Left ventricle myocardium superior (tissue), 1 donor: ENCODE measurements at regions not wholly inside any gene's neighbourhood (a gene's known extent, or its start where the extent isn't known, plus 50 kb on each side); places are given as distances from the start of the nearest gene placed in this dataset.

Experiments
- ATAC-seq: fragments of 200-7000 bp; cut with Tn5 transposase; one replicate; pipeline ENCODE4 v1.9.1; 2020; ENCODE audit warnings: mild to moderate bottlenecking, moderate library complexity
- DNase-seq: peaks from one replicate; pipeline ENCODE4 v3.0.0-alpha.2; 2020
- intact Hi-C: fragments of 100-400 bp; cut with micrococcal nuclease; formaldehyde crosslinking; loops from one replicate; pipeline ENCODE4 v1.11.0; 2022
- donor health status: DM: no; HTN: yes; CAD: no; lungs with severe emphysema.

- intact Hi-C loops: no loop called here
- DNase-seq (no peak), ATAC-seq (peak; percentile 62)
Observed at GRCh38 chr13:31891472-31891871, 140.1 kb upstream of the FRY start.

- intact Hi-C loops: no loop called here
- ATAC-seq (no peak), DNase-seq (no peak)
Observed at GRCh38 chr13:31894931-31895330, 136.6 kb upstream of the FRY start.

GRCh38 chr13:31895691-31896090 is 135.9 kb upstream of the FRY start:
- ATAC-seq: peak; percentile 54
- intact Hi-C loops: no loop called here
- no peak for DNase-seq

- ATAC-seq (peak; percentile 86), DNase-seq (peak; percentile 53)
- intact Hi-C loops: no loop called here
Observed at GRCh38 chr13:31896427-31896826, 135.1 kb upstream of the FRY start.

GRCh38 chr13:31898378-31899071 is 133.0 kb upstream of the FRY start:
- intact Hi-C loops: no loop called here
- DNase-seq (no peak), ATAC-seq (peak; percentile 4)

GRCh38 chr13:31901985-31902384 is 129.6 kb upstream of the FRY start:
- no peak for ATAC-seq
- DNase-seq: no peak
- intact Hi-C loops: no loop called here

GRCh38 chr13:31903111-31903815 is 128.3 kb upstream of the FRY start:
- DNase-seq: no peak
- no peak for ATAC-seq
- intact Hi-C loops: no loop called here

- ATAC-seq: no peak
- no peak for DNase-seq
- intact Hi-C loops: no loop called here
Observed at GRCh38 chr13:31904941-31905824, 126.4 kb upstream of the FRY start.

- ATAC-seq (no peak), DNase-seq (no peak)
- intact Hi-C loops: no loop called here
Observed at GRCh38 chr13:31905961-31906360, 125.6 kb upstream of the FRY start.

GRCh38 chr13:31908696-31909411 is 122.7 kb upstream of the FRY start:
- ATAC-seq (peak; percentile 63), DNase-seq (no peak)
- intact Hi-C loops: no loop called here

- DNase-seq (peak; percentile 48), ATAC-seq (peak; percentile 51)
- intact Hi-C loops: loop anchor here (5.0 kb wide), 1 partner anchor 297 kb away; no protein-coding TSS in a partner anchor
Observed at GRCh38 chr13:31909864-31910551, 121.6 kb upstream of the FRY start.

- ATAC-seq (no peak), DNase-seq (no peak)
- intact Hi-C loops: loop anchor here (5.0 kb wide), 1 partner anchor 297 kb away; no protein-coding TSS in a partner anchor
Observed at GRCh38 chr13:31910633-31911032, 120.9 kb upstream of the FRY start.

GRCh38 chr13:31912647-31913401 is 118.8 kb upstream of the FRY start:
- ATAC-seq: no peak
- no peak for DNase-seq
- intact Hi-C loops: loop anchor here (5.0 kb wide), 1 partner anchor 294 kb away; no protein-coding TSS in a partner anchor

- no peak for ATAC-seq
- no peak for DNase-seq
- intact Hi-C loops: loop anchor here (5.0 kb wide), 1 partner anchor 294 kb away; no protein-coding TSS in a partner anchor
Observed at GRCh38 chr13:31913459-31913858, 118.1 kb upstream of the FRY start.

- intact Hi-C loops: loop anchor here (5.0 kb wide), 1 partner anchor 292 kb away; no protein-coding TSS in a partner anchor
- ATAC-seq: no peak
- DNase-seq: no peak
Observed at GRCh38 chr13:31914843-31915242, 116.7 kb upstream of the FRY start.

- no peak for DNase-seq
- ATAC-seq: peak; percentile 49
- intact Hi-C loops: no loop called here
Observed at GRCh38 chr13:31918707-31919106, 112.9 kb upstream of the FRY start.

- intact Hi-C loops: no loop called here
- no peak for ATAC-seq
- DNase-seq: no peak
Observed at GRCh38 chr13:31919241-31919640, 112.3 kb upstream of the FRY start.
